GM23248 (cell line): ENCODE measurements at regions not wholly inside any gene's neighbourhood (a gene's known extent, or its start where the extent isn't known, plus 50 kb on each side); places are given as distances from the start of the nearest gene placed in this dataset.

Experiments used
- DNase-seq: peaks from one replicate; pipeline ENCODE4 v3.0.0-alpha.2; 2015
- H2AFZ ChIP-seq: fragments of 200-600 bp; sonication (generic); 2 replicates; pipeline ENCODE4 v1.6.1; 2016; ENCODE audit warnings: antibody characterized with exemption
- H3F3A ChIP-seq: fragments of 200-600 bp; sonication (generic); 2 replicates; pipeline ENCODE4 v1.6.1; 2016; ENCODE audit warnings: mild to moderate bottlenecking, antibody characterized with exemption, mixed run types; ENCODE audit not compliant: insufficient read depth
- H3K27ac ChIP-seq: fragments of 200-600 bp; sonication (generic); 2 replicates; pipeline ENCODE4 v1.5.1; 2016; ENCODE audit warnings: mild to moderate bottlenecking
- H3K27me3 ChIP-seq: fragments of 200-600 bp; sonication (generic); replicated peaks from 2 replicates; pipeline ENCODE4 v1.6.1; 2016; ENCODE audit warnings: mild to moderate bottlenecking; ENCODE audit not compliant: insufficient read depth
- H3K36me3 ChIP-seq: fragments of 200-600 bp; sonication (generic); 2 replicates; pipeline ENCODE4 v1.6.1; 2016; ENCODE audit warnings: low read depth, mild to moderate bottlenecking
- H3K4me1 ChIP-seq: fragments of 200-600 bp; sonication (generic); 2 replicates; pipeline ENCODE4 v1.6.1; 2016; ENCODE audit warnings: mild to moderate bottlenecking; ENCODE audit not compliant: insufficient read depth
- H3K4me2 ChIP-seq: fragments of 200-600 bp; sonication (generic); one replicate; pipeline ENCODE4 v1.6.1; 2016; ENCODE audit warnings: mild to moderate bottlenecking; ENCODE audit not compliant: unreplicated experiment
- H3K4me3 ChIP-seq: fragments of 200-600 bp; sonication (generic); 2 replicates; pipeline ENCODE4 v1.5.1; 2016; ENCODE audit warnings: mild to moderate bottlenecking
- H3K79me2 ChIP-seq: fragments of 200-600 bp; sonication (generic); 2 replicates; pipeline ENCODE4 v1.6.1; 2016; ENCODE audit warnings: mild to moderate bottlenecking; ENCODE audit not compliant: insufficient read depth
- H3K9ac ChIP-seq: fragments of 200-600 bp; sonication (generic); 2 replicates; pipeline ENCODE4 v1.6.1; 2016; ENCODE audit warnings: mild to moderate bottlenecking
- H3K9me2 ChIP-seq: fragments of 200-600 bp; sonication (generic); 2 replicates; pipeline ENCODE4 v1.6.1; 2016; ENCODE audit warnings: mixed run types, mild to moderate bottlenecking, moderate library complexity; ENCODE audit not compliant: insufficient read depth
- H3K9me3 ChIP-seq: fragments of 200-600 bp; sonication (generic); one replicate; pipeline ENCODE4 v1.6.1; 2017; ENCODE audit warnings: low read depth
- H4K20me1 ChIP-seq: fragments of 200-600 bp; sonication (generic); 2 replicates; pipeline ENCODE4 v1.6.0; 2016; ENCODE audit not compliant: insufficient read depth
- EZH2 ChIP-seq: fragments of 200-600 bp; sonication (generic); IDR thresholded peaks from 2 replicates; pipeline ENCODE4 v1.6.1; 2018; ENCODE audit warnings: antibody characterized with exemption, mild to moderate bottlenecking; ENCODE audit not compliant: insufficient read depth, poor library complexity, severe bottlenecking
- EZH2phosphoT487 ChIP-seq: fragments of 200-600 bp; sonication (generic); IDR thresholded peaks from 2 replicates; pipeline ENCODE4 v1.6.1; 2018; ENCODE audit warnings: antibody characterized with exemption, moderate library complexity, mild to moderate bottlenecking, low read depth; ENCODE audit not compliant: insufficient read depth
- whole genome bisulfite sequencing, 2 experiments: methylation state at CpG; one replicate each; pipeline ENCODE4 v1.1.6; 2015 to 2017; ENCODE audit warnings: low lambda C conversion rate in 2 of 2, low coverage in 1 of 2; ENCODE audit errors: missing lambda C conversion rate in 2 of 2; 5-methylcytosine and 5-hydroxymethylcytosine counted together
- in situ Hi-C: fragments of 300-500 bp; cut with MboI; formaldehyde crosslinking; loops from 2 replicates; pipeline ENCODE4 v1.15.0; 2020

- H3K4me1 ChIP-seq = peaks cover 11% of the 10 kb centered on the region; the same call in 1 of the 2 replicates
- no peaks in the 10 kb centered on the region for H4K20me1 ChIP-seq
- in situ Hi-C loops = no loop called here
- no peak for DNase-seq
- H3K27ac ChIP-seq = no peak overlapping the region
- H3K9ac ChIP-seq = no peak overlapping the region
- no peaks in the 10 kb centered on the region for H3K36me3 ChIP-seq
- H3K79me2 ChIP-seq = no peaks in the 10 kb centered on the region
- no peak overlapping the region for H3K4me3 ChIP-seq
- 24 to 25% methylated on average over 12 of the region's 12 CpGs for WGBS, 2 experiments
- no peaks in the 10 kb centered on the region for H3K9me3 ChIP-seq
- no peaks in the 10 kb centered on the region for H3F3A ChIP-seq
- no peaks in the 10 kb centered on the region for H3K9me2 ChIP-seq
- TF ChIP-seq EZH2phosphoT487 = no peak
- no peak for TF ChIP-seq EZH2
- no peak overlapping the region for H3K4me2 ChIP-seq
- H2AFZ ChIP-seq = no peak overlapping the region
- peaks cover 27% of the 10 kb centered on the region for H3K27me3 ChIP-seq
Measured at GRCh38 chr19:31002518-31003244, 346.6 kb downstream of the TSHZ3 start.

GRCh38 chr19:31001991-31002390, 347.2 kb downstream of the TSHZ3 start:
- Histone ChIP-seq H2AFZ (no peak overlapping the region), H3K9ac (no peak overlapping the region), H3F3A (no peaks in the 10 kb centered on the region), H3K4me2 (no peak overlapping the region), H3K4me1 (peaks cover 11% of the 10 kb centered on the region; the same call in 1 of the 2 replicates), H3K27ac (no peak overlapping the region), H3K27me3 (peaks cover 27% of the 10 kb centered on the region), H3K9me3 (no peaks in the 10 kb centered on the region), H3K4me3 (no peak overlapping the region), H3K36me3 (no peaks in the 10 kb centered on the region), H4K20me1 (no peaks in the 10 kb centered on the region), H3K9me2 (no peaks in the 10 kb centered on the region), H3K79me2 (no peaks in the 10 kb centered on the region)
- in situ Hi-C loops = no loop called here
- TF ChIP-seq EZH2 = no peak
- no peak for TF ChIP-seq EZH2phosphoT487
- DNase-seq = no peak
- 13 to 14% methylated on average over 11 of the region's 11 CpGs for WGBS, 2 experiments

GRCh38 chr19:31000913-31001312, 348.3 kb downstream of the TSHZ3 start:
- in situ Hi-C loops = no loop called here
- Histone ChIP-seq H3K4me2 (no peak overlapping the region), H3K27ac (no peak overlapping the region), H3F3A (no peaks in the 10 kb centered on the region), H3K9me3 (no peaks in the 10 kb centered on the region), H3K79me2 (no peaks in the 10 kb centered on the region), H3K9ac (no peak overlapping the region), H3K4me3 (no peak overlapping the region), H2AFZ (no peak overlapping the region), H4K20me1 (no peaks in the 10 kb centered on the region), H3K36me3 (no peaks in the 10 kb centered on the region), H3K4me1 (peaks cover 11% of the 10 kb centered on the region; the same call in 1 of the 2 replicates), H3K9me2 (no peaks in the 10 kb centered on the region), H3K27me3 (peaks cover 29% of the 10 kb centered on the region)
- DNase-seq = no peak
- 37 to 40% methylated on average over 2 of the region's 2 CpGs for WGBS, 2 experiments
- TF ChIP-seq EZH2phosphoT487 = no peak
- no peak for TF ChIP-seq EZH2

- WGBS, 2 experiments = 14 to 21% methylated on average over 2 of the region's 2 CpGs
- Histone ChIP-seq H3K36me3 (no peaks in the 10 kb centered on the region), H3K9ac (no peak overlapping the region), H3K4me3 (no peak overlapping the region), H3K79me2 (no peaks in the 10 kb centered on the region), H3K27ac (no peak overlapping the region), H3K9me2 (no peaks in the 10 kb centered on the region), H3K4me2 (peak overlapping the region; percentile 32), H3F3A (no peaks in the 10 kb centered on the region), H2AFZ (no peak overlapping the region), H4K20me1 (no peaks in the 10 kb centered on the region), H3K4me1 (peaks cover 11% of the 10 kb centered on the region; the same call in 1 of the 2 replicates), H3K27me3 (peaks cover 35% of the 10 kb centered on the region), H3K9me3 (no peaks in the 10 kb centered on the region)
- in situ Hi-C loops = no loop called here
- peak; percentile 56 for DNase-seq
- TF ChIP-seq EZH2phosphoT487 (peak; percentile 95), EZH2 (no peak)
Measured at GRCh38 chr19:30999726-31000125, 349.5 kb downstream of the TSHZ3 start.

- in situ Hi-C loops = no loop called here
- TF ChIP-seq EZH2 = no peak
- TF ChIP-seq EZH2phosphoT487 = no peak
- H3K9me2 ChIP-seq = no peaks in the 10 kb centered on the region
Measured at GRCh38 chr19:30997222-30997621, 352.0 kb downstream of the TSHZ3 start.

More at GRCh38 chr19:30997222-30997621, 352.0 kb downstream of the TSHZ3 start:
- H4K20me1 ChIP-seq = no peaks in the 10 kb centered on the region
- H3K27me3 ChIP-seq = peaks cover 14% of the 10 kb centered on the region
- no peaks in the 10 kb centered on the region for H3F3A ChIP-seq
- no peak overlapping the region for H3K4me2 ChIP-seq
- H2AFZ ChIP-seq = no peak overlapping the region
- H3K79me2 ChIP-seq = no peaks in the 10 kb centered on the region
- H3K9ac ChIP-seq = no peak overlapping the region
- no peak overlapping the region for H3K4me3 ChIP-seq
- WGBS, 2 experiments = 52 to 64% methylated on average over 4 of the region's 4 CpGs
- peaks cover 11% of the 10 kb centered on the region; the same call in 1 of the 2 replicates for H3K4me1 ChIP-seq
- H3K9me3 ChIP-seq = no peaks in the 10 kb centered on the region
- no peak for DNase-seq
- H3K36me3 ChIP-seq = no peaks in the 10 kb centered on the region
- H3K27ac ChIP-seq = no peak overlapping the region
